Coronary artery (tissue), 2 donors: ENCODE measurements at regions not wholly inside any gene's neighbourhood (a gene's known extent, or its start where the extent isn't known, plus 50 kb on each side); places are given as distances from the start of the nearest gene placed in this dataset.

ENCODE experiments used
- DNase-seq: peaks from one replicate; pipeline ENCODE4 v3.0.0-alpha.2; 2017; ENCODE audit warnings: low spot score
- H3K27ac ChIP-seq, 2 donors: fragments of 200-600 bp; sonication (generic); one replicate each; pipeline ENCODE4 v1.5.1; 2016 to 2019
- H3K4me3 ChIP-seq: fragments of 200-600 bp; sonication (generic); 2 replicates; pipeline ENCODE4 v1.5.1; 2016; ENCODE audit warnings: mild to moderate bottlenecking, moderate library complexity
- CTCF ChIP-seq: fragments of 200-600 bp; sonication (generic); IDR thresholded peaks from one replicate; pipeline ENCODE4 v1.5.1; 2019; ENCODE audit warnings: antibody characterized with exemption

GRCh38 chr14:104246401-104247335, 108.3 kb downstream of the KIF26A start:
- Histone ChIP-seq H3K4me3 (no peak overlapping the region), H3K27ac (no peak overlapping the region)
- peak; percentile 65 for DNase-seq
- TF ChIP-seq CTCF = no peak

DNA sequence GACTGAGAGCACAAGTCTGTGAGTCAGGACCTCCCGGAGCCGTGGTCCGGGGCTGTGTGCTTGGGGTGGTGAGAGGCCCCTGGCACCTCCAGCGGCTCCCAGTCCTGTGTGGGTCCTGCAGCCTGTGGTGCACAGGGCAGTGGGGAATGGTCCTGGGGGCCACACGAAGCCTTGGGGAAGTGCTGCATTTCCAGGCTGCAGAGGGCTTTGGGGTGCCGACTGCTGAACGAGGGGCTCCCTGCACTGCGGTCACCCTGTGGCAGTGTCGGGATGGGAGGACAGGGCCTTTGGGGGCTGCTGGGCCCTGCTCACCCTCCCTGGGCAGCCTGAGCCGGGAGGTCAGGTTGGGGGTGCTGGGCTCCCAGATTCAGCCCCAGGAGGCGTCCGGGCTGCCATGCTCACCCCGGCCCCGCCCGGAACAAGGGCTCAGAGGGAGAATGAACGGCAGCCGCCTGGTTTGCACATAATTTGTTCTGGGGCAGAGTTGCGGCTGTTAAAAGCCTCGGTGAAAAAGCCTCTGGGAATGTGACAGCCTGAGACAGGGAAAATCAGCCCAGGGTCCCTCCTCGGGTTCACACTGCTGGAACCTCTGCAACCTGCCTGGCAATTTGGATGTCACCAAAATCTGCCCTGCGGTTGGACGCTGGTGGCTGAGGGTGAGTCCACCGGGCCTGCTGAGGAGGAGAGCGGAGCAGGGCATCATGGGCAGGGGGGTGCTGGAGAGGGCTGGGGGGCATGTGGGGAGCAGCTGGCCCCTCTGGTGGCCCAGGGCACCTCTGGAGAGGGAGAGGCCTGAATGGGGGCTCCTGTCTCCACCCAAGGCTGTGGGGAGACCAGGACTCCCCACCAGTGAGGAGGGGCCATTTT, 109.2 kb downstream of the KIF26A start:
- Histone ChIP-seq H3K27ac (no peak overlapping the region), H3K4me3 (no peak overlapping the region)
- peak; percentile 53 for DNase-seq
- no peak for TF ChIP-seq CTCF

DNA sequence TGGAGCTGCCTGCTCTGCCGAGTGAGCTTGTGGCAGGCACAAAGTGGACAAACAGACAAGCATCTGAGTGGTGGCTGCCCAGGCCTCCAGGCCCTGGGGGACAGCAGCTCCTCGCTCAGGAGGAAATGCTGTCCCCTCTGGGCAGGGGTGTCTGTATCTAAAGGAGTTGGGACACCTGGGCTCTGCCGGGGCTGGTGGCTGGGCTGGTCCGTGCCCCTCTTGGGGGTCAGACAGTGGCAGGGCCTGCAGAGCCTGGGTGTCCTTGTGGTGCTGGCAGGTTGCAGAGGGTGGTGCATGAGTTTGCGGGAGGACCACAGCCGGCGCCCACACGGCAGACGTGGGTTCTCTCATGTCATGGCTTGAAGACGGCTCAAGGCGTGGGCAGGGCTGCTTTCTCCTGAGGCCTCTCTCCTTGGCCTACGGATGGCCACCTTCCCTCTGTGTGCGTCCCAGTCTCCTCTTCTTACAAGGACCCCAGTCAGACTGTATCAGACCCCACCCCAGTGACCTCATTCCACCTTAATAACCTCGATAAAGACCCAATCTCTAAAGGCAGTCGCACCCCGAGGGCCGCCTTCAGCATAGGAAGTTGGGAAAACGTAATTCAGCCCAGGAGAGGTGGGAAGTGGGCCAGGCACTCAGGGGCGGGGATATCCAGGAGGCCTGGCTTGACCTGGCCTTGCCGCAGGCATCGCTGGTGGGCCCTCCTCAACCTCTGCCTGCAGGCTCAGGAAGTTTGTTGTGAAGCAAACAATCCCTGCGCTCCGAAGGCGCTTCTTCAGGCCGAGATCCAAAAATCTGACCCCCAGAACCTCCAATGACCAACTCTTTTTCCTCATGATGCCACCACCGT, 110.0 kb downstream of the KIF26A start:
- TF ChIP-seq CTCF = no peak

DNA sequence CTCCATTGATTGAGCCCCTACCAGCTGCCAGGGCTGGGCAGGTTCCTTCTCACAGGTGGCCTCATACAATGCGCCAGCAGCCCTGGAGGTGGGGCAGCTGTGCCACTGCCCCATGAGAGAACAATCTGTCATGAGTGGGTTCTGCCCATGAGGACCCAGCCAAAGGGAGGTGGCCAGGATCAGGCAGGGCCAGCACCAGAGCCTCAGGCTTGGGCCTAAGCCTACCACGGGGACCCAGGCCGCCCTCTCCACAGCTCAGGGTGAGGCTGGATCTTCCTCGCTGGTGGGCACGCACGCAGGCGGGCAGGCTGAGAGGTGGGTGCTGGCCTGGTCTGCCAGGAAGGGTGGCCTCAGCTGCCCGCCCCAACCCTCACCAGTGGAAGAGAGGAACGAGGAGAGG, 110.7 kb downstream of the KIF26A start:
- no peak overlapping the region for H3K4me3 ChIP-seq
- DNase-seq = peak; percentile 50
- H3K27ac ChIP-seq = no peak overlapping the region
- TF ChIP-seq CTCF = no peak

More for the DNA sequence above, 110.0 kb downstream of the KIF26A start:
- Histone ChIP-seq H3K27ac (no peak overlapping the region), H3K4me3 (no peak overlapping the region)
- DNase-seq = no peak

DNA sequence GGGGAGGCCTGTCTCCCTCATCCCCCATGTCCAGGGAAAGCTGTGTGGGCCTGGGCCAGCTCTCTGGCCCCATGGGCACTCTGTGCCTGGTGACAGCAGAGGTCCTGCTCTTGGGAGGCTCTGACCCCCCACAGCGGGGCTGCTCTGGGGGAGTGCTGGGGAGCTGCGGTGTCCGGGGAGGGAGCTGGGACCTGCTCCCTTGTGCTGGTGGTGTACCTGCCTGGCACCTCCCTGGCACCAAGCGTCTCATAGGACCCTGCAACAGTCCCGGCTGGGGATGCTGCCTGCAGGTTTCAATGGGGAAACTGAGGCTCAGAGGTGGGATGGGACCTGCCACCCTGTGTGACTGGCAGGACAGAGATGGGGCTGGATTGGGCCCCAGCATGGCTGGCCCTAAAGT, 111.3 kb downstream of the KIF26A start:
- Histone ChIP-seq H3K4me3 (no peak overlapping the region), H3K27ac (no peak overlapping the region)
- peak; percentile 56 for DNase-seq
- no peak for TF ChIP-seq CTCF

- no peak overlapping the region for H3K4me3 ChIP-seq
- TF ChIP-seq CTCF = no peak
- no peak overlapping the region for H3K27ac ChIP-seq
- peak; percentile 62 for DNase-seq
Measured at GRCh38 chr14:104250175-104250574, 111.8 kb downstream of the KIF26A start.
